Neural cell (in vitro differentiated cells): ENCODE measurements at regions not wholly inside any gene's neighbourhood (a gene's known extent, or its start where the extent isn't known, plus 50 kb on each side); places are given as distances from the start of the nearest gene placed in this dataset.

Source experiments
- H2AFZ ChIP-seq: fragments of 200-600, 300-800 bp; sonication (generic), shearing (Covaris generic); 2 replicates; pipeline ENCODE4 v1.6.0; 2014; ENCODE audit warnings: low read depth, mild to moderate bottlenecking, antibody characterized with exemption, low read length, moderate library complexity
- H3F3A ChIP-seq: fragments of 200-600 bp; shearing (Covaris generic); 2 replicates; pipeline ENCODE4 v1.6.1; 2016; ENCODE audit warnings: mild to moderate bottlenecking, moderate library complexity, mixed read lengths, antibody characterized with exemption, low read length; ENCODE audit not compliant: insufficient read depth, poor library complexity, severe bottlenecking
- H3K27ac ChIP-seq: fragments of 200-600, 300-800 bp; sonication (generic), shearing (Covaris generic); 2 replicates; pipeline ENCODE4 v1.5.1; 2014; ENCODE audit warnings: mild to moderate bottlenecking, low read length, moderate library complexity
- H3K27me3 ChIP-seq: fragments of 300-800, 200-600 bp; sonication (generic), shearing (Covaris generic); 2 replicates; pipeline ENCODE4 v1.6.0; 2014; ENCODE audit warnings: mild to moderate bottlenecking, low read depth, low read length, moderate library complexity; ENCODE audit not compliant: insufficient read depth
- H3K36me3 ChIP-seq: fragments of 300-800, 200-600 bp; sonication (generic), shearing (Covaris generic); 2 replicates; pipeline ENCODE4 v1.5.1; 2014; ENCODE audit warnings: mild to moderate bottlenecking, antibody characterized with exemption, low read length, moderate library complexity; ENCODE audit not compliant: insufficient read depth
- H3K4me2 ChIP-seq: fragments of 300-800, 200-600 bp; sonication (generic), shearing (Covaris generic); 2 replicates; pipeline ENCODE4 v1.6.0; 2014; ENCODE audit warnings: mild to moderate bottlenecking, low read length
- H3K4me3 ChIP-seq: fragments of 300-800, 200-600 bp; sonication (generic), shearing (Covaris generic); 2 replicates; pipeline ENCODE4 v1.5.1; 2014; ENCODE audit warnings: mild to moderate bottlenecking, low read length, moderate library complexity
- H3K79me2 ChIP-seq: fragments of 200-600 bp; shearing (Covaris generic); replicated peaks from 2 replicates; pipeline ENCODE4 v1.6.0; 2014; ENCODE audit warnings: mild to moderate bottlenecking, low read length, moderate library complexity; ENCODE audit not compliant: insufficient read depth
- H3K9ac ChIP-seq: fragments of 300-800, 200-600 bp; sonication (generic), shearing (Covaris generic); 2 replicates; pipeline ENCODE4 v1.6.1; 2016; ENCODE audit warnings: mild to moderate bottlenecking, low read length, mixed read lengths
- H3K9me2 ChIP-seq: fragments of 200-600 bp; shearing (Covaris generic); 2 replicates; pipeline ENCODE4 v1.6.1; 2016; ENCODE audit warnings: mild to moderate bottlenecking, low read length, mixed read lengths; ENCODE audit not compliant: insufficient read depth
- H3K9me3 ChIP-seq: fragments of 200-600, 300-800 bp; sonication (generic), shearing (Covaris generic); 2 replicates; pipeline ENCODE4 v1.6.1; 2016; ENCODE audit warnings: mild to moderate bottlenecking, mixed run types, low read length, moderate library complexity, mixed read lengths
- H4K20me1 ChIP-seq: fragments of 200-600 bp; shearing (Covaris generic); 2 replicates; pipeline ENCODE4 v1.6.1; 2016; ENCODE audit warnings: mild to moderate bottlenecking, mixed run types; ENCODE audit not compliant: insufficient read depth
- CTCF ChIP-seq: fragments of 450-650 bp; IDR thresholded peaks from 2 replicates; pipeline ENCODE4 v1.5.1; 2014; ENCODE audit warnings: antibody characterized with exemption, mild to moderate bottlenecking, moderate library complexity; ENCODE audit not compliant: poor library complexity, severe bottlenecking
- EP300 ChIP-seq: fragments of 450-650 bp; conservative IDR thresholded peaks from 2 replicates; pipeline ENCODE4 v1.6.1; 2014; ENCODE audit warnings: antibody characterized with exemption, mild to moderate bottlenecking, moderate library complexity; ENCODE audit not compliant: poor library complexity, severe bottlenecking
- EZH2 ChIP-seq: fragments of 200-600, 300-800 bp; shearing (Covaris generic), sonication (generic); IDR thresholded peaks from 2 replicates; pipeline ENCODE4 v1.6.1; 2014; ENCODE audit warnings: antibody characterized with exemption, low read length, borderline replicate concordance, mild to moderate bottlenecking; ENCODE audit not compliant: insufficient read depth, poor library complexity, severe bottlenecking
- MXI1 ChIP-seq: fragments of 450-650 bp; conservative IDR thresholded peaks from 2 replicates; pipeline ENCODE4 v1.6.1; 2014; ENCODE audit warnings: antibody characterized with exemption, mild to moderate bottlenecking; ENCODE audit not compliant: poor library complexity, severe bottlenecking
- POLR2AphosphoS5 ChIP-seq: IDR thresholded peaks from 2 replicates; pipeline ENCODE4 v1.6.1; 2012
- RAD21 ChIP-seq: fragments of 450-650 bp; conservative IDR thresholded peaks from 2 replicates; pipeline ENCODE4 v1.6.1; 2014; ENCODE audit warnings: antibody characterized with exemption, mild to moderate bottlenecking, moderate library complexity
- REST ChIP-seq: IDR thresholded peaks from 2 replicates; pipeline ENCODE4 v1.6.1; 2012; ENCODE audit warnings: borderline replicate concordance
- SMC3 ChIP-seq: fragments of 450-650 bp; conservative IDR thresholded peaks from 2 replicates; pipeline ENCODE4 v1.6.1; 2014; ENCODE audit warnings: antibody characterized with exemption, mild to moderate bottlenecking, moderate library complexity; ENCODE audit not compliant: poor library complexity
- TAF1 ChIP-seq: IDR thresholded peaks from 2 replicates; pipeline ENCODE4 v1.6.1; 2012; ENCODE audit warnings: low read depth

- Histone ChIP-seq H3F3A (no peaks in the 10 kb centered on the region), H3K4me2 (no peak overlapping the region), H3K4me3 (no peak overlapping the region), H3K9me2 (no peaks in the 10 kb centered on the region), H3K79me2 (no peaks in the 10 kb centered on the region), H3K36me3 (no peaks in the 10 kb centered on the region), H3K27me3 (no peaks in the 10 kb centered on the region), H4K20me1 (no peaks in the 10 kb centered on the region), H3K27ac (no peak overlapping the region), H3K9ac (no peak overlapping the region), H3K9me3 (no peaks in the 10 kb centered on the region), H2AFZ (no peak overlapping the region)
- no peak for TF ChIP-seq TAF1
- no peak for TF ChIP-seq EP300
- TF ChIP-seq POLR2AphosphoS5: no peak
- TF ChIP-seq REST: no peak
- TF ChIP-seq RAD21: no peak
- no peak for TF ChIP-seq MXI1
- no peak for TF ChIP-seq EZH2
- TF ChIP-seq CTCF: no peak
- no peak for TF ChIP-seq SMC3
These were observed 152.7 kb upstream of the ADRA1B start for GRCh38 chr5:159763562-159763961.

GRCh38 chr5:159764283-159765134 lies 151.8 kb upstream of the ADRA1B start:
- Histone ChIP-seq H3K36me3 (no peaks in the 10 kb centered on the region), H3K27ac (no peak overlapping the region), H4K20me1 (no peaks in the 10 kb centered on the region), H3K9ac (no peak overlapping the region), H3K4me3 (no peak overlapping the region), H3F3A (no peaks in the 10 kb centered on the region), H3K4me2 (no peak overlapping the region), H3K9me2 (no peaks in the 10 kb centered on the region), H2AFZ (no peak overlapping the region), H3K27me3 (no peaks in the 10 kb centered on the region), H3K9me3 (no peaks in the 10 kb centered on the region), H3K79me2 (no peaks in the 10 kb centered on the region)
- TF ChIP-seq EP300 (no peak), RAD21 (no peak), TAF1 (no peak), POLR2AphosphoS5 (no peak), MXI1 (no peak), CTCF (no peak), SMC3 (no peak), REST (no peak), EZH2 (no peak)
